Muscle of leg (tissue), 3 donors: ENCODE measurements at regions not wholly inside any gene's neighbourhood (a gene's known extent, or its start where the extent isn't known, plus 50 kb on each side); places are given as distances from the start of the nearest gene placed in this dataset.

Experiments
- DNase-seq: peaks from one replicate; pipeline ENCODE4 v3.0.0; 2013
- H3K27ac ChIP-seq: one replicate; pipeline ENCODE4 v1.5.1; 2013; ENCODE audit warnings: mild to moderate bottlenecking, low read length, control low read depth
- H3K27me3 ChIP-seq: one replicate; pipeline ENCODE4 v1.6.1; 2013; ENCODE audit warnings: low read length; ENCODE audit not compliant: control insufficient read depth, insufficient read depth
- H3K36me3 ChIP-seq: one replicate; pipeline ENCODE4 v1.6.1; 2013; ENCODE audit warnings: low read length; ENCODE audit not compliant: control insufficient read depth, insufficient read depth
- H3K4me1 ChIP-seq: one replicate; pipeline ENCODE4 v1.6.1; 2013; ENCODE audit warnings: low read length; ENCODE audit not compliant: control insufficient read depth, insufficient read depth
- H3K4me3 ChIP-seq: one replicate; pipeline ENCODE4 v1.5.1; 2013; ENCODE audit warnings: low read length, control low read depth
- H3K9me3 ChIP-seq: replicated peaks from 2 replicates; pipeline ENCODE4 v1.6.1; 2013; ENCODE audit warnings: low read depth, low read length; ENCODE audit not compliant: control insufficient read depth
- WGBS: methylation state at CpG from one replicate; pipeline ENCODE4 v1.1.5; 2013; ENCODE audit warnings: missing lambda C conversion rate; ENCODE audit not compliant: insufficient coverage; 5-methylcytosine and 5-hydroxymethylcytosine counted together

GRCh38 chr7:46537191-46537905 lies 616.3 kb upstream of the IGFBP3 start:
- no CpG with 5 or more reads among the region's 5 CpGs for WGBS
- H3K4me3 ChIP-seq, result no peak overlapping the region
- H3K36me3 ChIP-seq, result no peaks in the 10 kb centered on the region
- H3K9me3 ChIP-seq, result no peaks in the 10 kb centered on the region
- H3K4me1 ChIP-seq, result peaks cover 3% of the 10 kb centered on the region
- peak; percentile 89 for DNase-seq
- no peak overlapping the region for H3K27ac ChIP-seq
- no peaks in the 10 kb centered on the region for H3K27me3 ChIP-seq

DNA sequence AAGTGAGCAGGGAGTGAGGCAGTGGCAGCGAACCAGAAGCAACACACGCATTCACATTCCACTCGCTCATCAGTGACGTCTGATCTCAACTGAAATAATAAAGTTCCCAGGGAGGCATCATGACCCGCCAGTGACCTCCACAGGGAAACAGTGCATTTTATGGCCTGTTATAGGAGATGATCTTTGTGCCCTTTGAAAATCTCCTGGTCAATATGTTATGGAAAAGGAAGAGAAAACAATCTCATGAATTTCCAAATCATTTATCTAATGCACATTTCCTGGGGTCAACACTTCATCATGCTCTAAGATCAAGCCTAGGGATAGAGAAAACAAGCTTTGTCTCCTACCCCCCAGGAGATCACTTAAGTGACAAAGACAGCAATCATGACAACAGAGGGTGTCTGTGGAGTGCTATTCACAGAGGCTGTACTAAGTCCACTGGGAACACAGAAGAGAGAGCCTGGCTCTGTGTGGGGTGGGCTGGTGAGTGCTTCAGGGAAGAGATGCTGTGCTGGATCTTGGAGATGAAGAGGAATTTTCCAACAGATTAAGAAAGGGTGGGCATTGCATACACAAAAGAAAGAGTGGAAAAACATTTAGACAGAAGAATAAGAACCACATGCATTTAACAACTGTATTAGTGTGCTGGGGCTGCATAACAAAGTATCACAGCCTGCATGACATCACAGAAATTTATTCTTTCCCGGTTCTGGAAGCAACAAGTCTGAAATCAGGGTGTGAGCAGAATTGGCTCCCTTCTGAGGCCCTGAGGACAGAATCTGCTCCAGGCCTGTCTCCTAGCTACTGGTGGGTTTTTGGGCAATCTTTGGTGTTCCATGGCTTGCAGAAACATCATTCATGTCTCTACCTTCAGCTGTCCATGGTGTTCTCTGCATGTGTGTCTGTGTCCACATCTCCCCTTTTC lies 613.9 kb upstream of the IGFBP3 start:
- Histone ChIP-seq H3K4me3 (no peak overlapping the region), H3K27ac (no peak overlapping the region), H3K36me3 (no peaks in the 10 kb centered on the region), H3K4me1 (peaks cover 3% of the 10 kb centered on the region), H3K9me3 (peaks cover 5% of the 10 kb centered on the region), H3K27me3 (no peaks in the 10 kb centered on the region)
- no CpG with 5 or more reads among the region's 6 CpGs for WGBS
- peak; percentile 46 for DNase-seq

DNA sequence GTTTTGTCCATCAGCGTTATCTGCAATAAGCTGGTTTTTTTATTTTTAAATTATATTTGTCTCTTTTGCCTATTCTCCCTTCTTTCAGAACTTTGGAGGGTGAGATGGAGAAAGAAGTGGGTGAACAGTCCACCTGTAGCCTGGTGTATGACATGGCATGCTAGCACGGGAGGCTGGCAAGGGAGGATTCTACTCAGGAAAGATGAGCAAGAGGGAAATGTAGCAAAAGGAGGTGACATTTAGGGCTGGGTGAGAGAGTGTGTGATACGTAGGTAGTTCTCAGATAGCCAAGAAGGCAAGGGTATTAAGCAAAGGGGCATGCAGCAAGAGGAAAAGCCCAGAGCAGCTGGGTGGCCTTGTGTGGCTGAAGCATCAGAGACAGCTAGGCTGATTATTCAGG lies 612.9 kb upstream of the IGFBP3 start:
- Histone ChIP-seq H3K4me3 (no peak overlapping the region), H3K27ac (no peak overlapping the region), H3K4me1 (peaks cover 3% of the 10 kb centered on the region), H3K36me3 (no peaks in the 10 kb centered on the region), H3K9me3 (peaks cover 5% of the 10 kb centered on the region), H3K27me3 (no peaks in the 10 kb centered on the region)
- no peak for DNase-seq
- 94% methylated on average over 2 of the region's 3 CpGs for WGBS

GRCh38 chr7:46532571-46532970 lies 611.5 kb upstream of the IGFBP3 start:
- no peaks in the 10 kb centered on the region for H3K27me3 ChIP-seq
- H3K27ac ChIP-seq, result no peak overlapping the region
- WGBS, result 94% methylated on average over 2 of the region's 2 CpGs
- peaks cover 3% of the 10 kb centered on the region for H3K4me1 ChIP-seq
- DNase-seq, result no peak
- no peak overlapping the region for H3K4me3 ChIP-seq
- H3K9me3 ChIP-seq, result peaks cover 7% of the 10 kb centered on the region
- no peaks in the 10 kb centered on the region for H3K36me3 ChIP-seq

- Histone ChIP-seq H3K4me3 (no peak overlapping the region), H3K9me3 (peaks cover 10% of the 10 kb centered on the region), H3K4me1 (peaks cover 3% of the 10 kb centered on the region), H3K27me3 (no peaks in the 10 kb centered on the region), H3K36me3 (no peaks in the 10 kb centered on the region), H3K27ac (no peak overlapping the region)
- WGBS, result 77% methylated on average over 3 of the region's 4 CpGs
- no peak for DNase-seq
Observed at GRCh38 chr7:46530081-46530750, 609.1 kb upstream of the IGFBP3 start.

- DNase-seq, result no peak
- no peak overlapping the region for H3K4me3 ChIP-seq
- no peaks in the 10 kb centered on the region for H3K4me1 ChIP-seq
- no peaks in the 10 kb centered on the region for H3K36me3 ChIP-seq
- peaks cover 10% of the 10 kb centered on the region for H3K9me3 ChIP-seq
- H3K27me3 ChIP-seq, result no peaks in the 10 kb centered on the region
- no peak overlapping the region for H3K27ac ChIP-seq
Observed at GRCh38 chr7:46527360-46527759, 606.3 kb upstream of the IGFBP3 start.

DNA sequence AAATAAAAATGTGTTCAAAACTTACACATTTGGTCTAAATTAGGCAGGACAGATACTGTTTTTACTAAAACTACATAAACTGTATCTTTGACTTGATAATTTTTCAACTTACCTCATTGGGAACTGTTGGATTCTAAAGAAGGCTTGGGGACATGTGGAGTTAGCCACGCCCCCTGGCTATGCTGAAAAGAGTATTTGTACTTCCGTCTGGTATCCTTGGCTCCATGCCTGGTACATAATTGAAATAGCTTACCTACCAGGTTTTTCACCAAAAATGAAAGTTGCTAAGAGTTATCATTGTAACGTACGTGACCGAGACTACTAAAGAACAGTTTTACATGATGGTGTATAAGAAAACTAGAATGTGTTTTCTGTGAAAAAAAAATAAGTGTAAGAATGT lies 604.8 kb upstream of the IGFBP3 start:
- DNase-seq, result no peak
- no peaks in the 10 kb centered on the region for H3K4me1 ChIP-seq
- H3K4me3 ChIP-seq, result no peak overlapping the region
- no peak overlapping the region for H3K27ac ChIP-seq
- WGBS, result 92% methylated on average over 3 of the region's 5 CpGs
- peaks cover 10% of the 10 kb centered on the region for H3K9me3 ChIP-seq
- no peaks in the 10 kb centered on the region for H3K27me3 ChIP-seq
- no peaks in the 10 kb centered on the region for H3K36me3 ChIP-seq

- no peak overlapping the region for H3K4me3 ChIP-seq
- H3K9me3 ChIP-seq, result peaks cover 5% of the 10 kb centered on the region
- H3K36me3 ChIP-seq, result no peaks in the 10 kb centered on the region
- no peaks in the 10 kb centered on the region for H3K4me1 ChIP-seq
- no peaks in the 10 kb centered on the region for H3K27me3 ChIP-seq
- H3K27ac ChIP-seq, result no peak overlapping the region
- DNase-seq, result no peak
Observed at GRCh38 chr7:46524350-46524749, 603.3 kb upstream of the IGFBP3 start.

GRCh38 chr7:46522354-46522906 lies 601.4 kb upstream of the IGFBP3 start:
- H3K36me3 ChIP-seq, result no peaks in the 10 kb centered on the region
- no peak for DNase-seq
- no peaks in the 10 kb centered on the region for H3K4me1 ChIP-seq
- H3K27me3 ChIP-seq, result no peaks in the 10 kb centered on the region
- no peak overlapping the region for H3K27ac ChIP-seq
- WGBS, result 70% methylated on average over 5 of the region's 8 CpGs
- peaks cover 2% of the 10 kb centered on the region for H3K9me3 ChIP-seq
- H3K4me3 ChIP-seq, result no peak overlapping the region

DNA sequence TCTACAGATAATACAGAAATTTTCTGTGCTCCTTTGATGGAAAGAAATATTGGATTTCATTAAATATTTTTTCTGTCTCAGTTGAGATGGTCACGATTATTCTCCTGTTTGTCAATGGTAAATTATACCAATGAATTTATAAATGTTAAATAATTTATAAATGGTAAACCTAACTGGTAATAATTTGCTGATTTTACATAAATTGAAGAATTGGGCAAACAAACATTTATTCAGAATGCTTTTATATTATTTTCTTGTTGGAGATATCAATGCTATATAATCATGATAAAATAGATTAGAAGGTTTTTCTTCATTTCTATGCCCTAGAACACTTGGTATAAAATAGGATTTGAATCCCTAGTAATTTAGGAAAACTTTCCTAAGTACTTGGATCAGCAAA lies 597.6 kb upstream of the IGFBP3 start:
- no peak for DNase-seq
- no peaks in the 10 kb centered on the region for H3K36me3 ChIP-seq
- no peak overlapping the region for H3K27ac ChIP-seq
- peaks cover 2% of the 10 kb centered on the region for H3K9me3 ChIP-seq
- no peak overlapping the region for H3K4me3 ChIP-seq
- WGBS, result no CpG with 5 or more reads among the region's 1 CpG
- H3K4me1 ChIP-seq, result no peaks in the 10 kb centered on the region
- H3K27me3 ChIP-seq, result no peaks in the 10 kb centered on the region
